ENCODE measurements at regions not wholly inside any gene's neighbourhood (a gene's known extent, or its start where the extent isn't known, plus 50 kb on each side); places are given as distances from the start of the nearest gene placed in this dataset.

- TF ChIP-seq RFX5 (IDR thresholded peaks at IDR 0.05; ENCODE audit: borderline replicate concordance, low read depth, low read length): no peak
- no peak for TF ChIP-seq TAF1 (IDR thresholded peaks at IDR 0.05; ENCODE audit: low read depth, low read length)
- no peak for TF ChIP-seq BACH1 (IDR thresholded peaks at IDR 0.05; ENCODE audit: low read length)
- TF ChIP-seq CEBPB (IDR thresholded peaks at IDR 0.05; ENCODE audit: low read depth, low read length): no peak
Observed at GRCh38 chr1:184244962-184245361, 141.9 kb upstream of the C1orf21 start (continued).
